Endothelial cell (in vitro differentiated cells): ENCODE measurements at regions not wholly inside any gene's neighbourhood (a gene's known extent, or its start where the extent isn't known, plus 50 kb on each side); places are given as distances from the start of the nearest gene placed in this dataset.

Experiments
- DNase-seq: peaks from one replicate; pipeline ENCODE4 v3.0.0; 2021; ENCODE audit warnings: low spot score
- H3K27ac Mint-ChIP-seq: one replicate; pipeline ENCODE4 v1.8.0; 2021; ENCODE audit warnings: mixed read lengths, inconsistent platforms; ENCODE audit not compliant: unreplicated experiment
- H3K27me3 Mint-ChIP-seq: one replicate; pipeline ENCODE4 v1.8.0; 2021; ENCODE audit warnings: mild to moderate bottlenecking, moderate library complexity, mixed read lengths, inconsistent platforms; ENCODE audit not compliant: unreplicated experiment
- H3K36me3 Mint-ChIP-seq: one replicate; pipeline ENCODE4 v1.8.0; 2021; ENCODE audit warnings: mild to moderate bottlenecking, low read depth, mixed read lengths, inconsistent platforms; ENCODE audit not compliant: unreplicated experiment
- H3K4me1 Mint-ChIP-seq: one replicate; pipeline ENCODE4 v1.8.0; 2021; ENCODE audit warnings: mild to moderate bottlenecking, mixed read lengths, inconsistent platforms; ENCODE audit not compliant: unreplicated experiment
- H3K4me3 Mint-ChIP-seq: one replicate; pipeline ENCODE4 v1.8.0; 2021; ENCODE audit warnings: mild to moderate bottlenecking, mixed read lengths, inconsistent platforms; ENCODE audit not compliant: unreplicated experiment
- H3K9me3 Mint-ChIP-seq: one replicate; pipeline ENCODE4 v1.8.0; 2021; ENCODE audit warnings: mixed read lengths, inconsistent platforms; ENCODE audit not compliant: unreplicated experiment
- TF ChIP-seq, protein P1 (sequence below): fragments of 200-600 bp; sonication (generic); IDR thresholded peaks from one replicate; pipeline ENCODE4 v1.5.0; 2021; ENCODE audit warnings: antibody characterized with exemption; ENCODE audit not compliant: unreplicated experiment

DNA sequence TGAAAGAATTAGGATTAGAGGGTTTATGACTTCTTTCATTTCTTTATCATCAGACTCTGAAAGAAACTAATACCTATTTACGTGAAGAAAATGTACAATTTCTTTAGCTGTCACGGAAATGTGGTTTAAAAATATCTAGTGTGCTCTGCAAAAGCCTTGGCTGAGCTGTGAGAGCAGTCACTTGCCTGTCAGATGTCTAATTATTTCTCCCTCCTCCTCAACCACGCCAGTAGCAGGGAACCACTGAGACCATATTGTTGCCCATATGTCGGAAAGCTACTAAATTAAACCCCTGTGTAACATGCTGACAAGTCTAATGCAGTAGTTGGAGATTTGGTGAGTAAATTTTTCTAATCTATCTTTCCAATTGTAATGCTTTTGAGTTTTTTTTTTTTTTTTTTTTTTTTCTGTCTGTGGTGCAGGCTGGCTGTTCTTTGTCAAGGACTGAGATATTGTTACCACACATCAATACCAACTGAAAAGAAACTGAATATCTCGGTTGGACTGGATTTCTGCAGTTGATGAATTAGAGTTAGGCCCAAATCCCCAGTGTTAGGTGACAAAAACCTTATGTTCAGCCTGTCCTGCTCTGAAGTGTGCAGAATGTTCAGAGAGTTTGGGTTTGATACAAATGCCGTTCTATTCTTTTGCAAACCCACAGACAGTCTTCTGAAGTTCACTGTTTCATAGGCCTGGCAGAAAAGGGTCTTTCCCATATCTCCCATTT lies 302.9 kb upstream of the SYNCRIP start:
- no peaks in the 10 kb centered on the region for H3K9me3 Mint-ChIP-seq
- no peak overlapping the region for H3K27ac Mint-ChIP-seq

DNA sequence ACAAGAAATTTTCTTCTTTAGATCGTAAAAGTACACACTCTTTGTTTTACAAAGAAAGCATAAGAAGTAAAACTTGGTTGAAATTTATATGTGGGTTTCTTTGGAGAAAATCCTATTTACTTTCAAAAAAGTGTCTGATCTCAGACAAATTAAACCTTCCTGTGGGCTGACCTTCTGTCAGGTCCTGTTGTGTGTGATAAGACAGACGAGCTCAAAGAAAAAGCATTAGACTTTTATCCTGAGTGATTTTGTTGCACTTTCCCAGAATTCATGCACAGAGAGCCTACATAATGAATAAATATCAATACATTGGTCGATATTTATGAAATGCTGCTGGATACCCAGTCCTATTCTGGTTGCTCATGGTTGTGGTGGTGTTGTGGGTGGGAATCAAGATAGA lies 302.1 kb upstream of the SYNCRIP start:
- Mint-ChIP-seq H3K4me3 (no peak overlapping the region), H3K27me3 (no peaks in the 10 kb centered on the region), H3K9me3 (no peaks in the 10 kb centered on the region), H3K27ac (no peak overlapping the region), H3K4me1 (no peaks in the 10 kb centered on the region), H3K36me3 (no peaks in the 10 kb centered on the region)
- TF ChIP-seq, protein P1, sequence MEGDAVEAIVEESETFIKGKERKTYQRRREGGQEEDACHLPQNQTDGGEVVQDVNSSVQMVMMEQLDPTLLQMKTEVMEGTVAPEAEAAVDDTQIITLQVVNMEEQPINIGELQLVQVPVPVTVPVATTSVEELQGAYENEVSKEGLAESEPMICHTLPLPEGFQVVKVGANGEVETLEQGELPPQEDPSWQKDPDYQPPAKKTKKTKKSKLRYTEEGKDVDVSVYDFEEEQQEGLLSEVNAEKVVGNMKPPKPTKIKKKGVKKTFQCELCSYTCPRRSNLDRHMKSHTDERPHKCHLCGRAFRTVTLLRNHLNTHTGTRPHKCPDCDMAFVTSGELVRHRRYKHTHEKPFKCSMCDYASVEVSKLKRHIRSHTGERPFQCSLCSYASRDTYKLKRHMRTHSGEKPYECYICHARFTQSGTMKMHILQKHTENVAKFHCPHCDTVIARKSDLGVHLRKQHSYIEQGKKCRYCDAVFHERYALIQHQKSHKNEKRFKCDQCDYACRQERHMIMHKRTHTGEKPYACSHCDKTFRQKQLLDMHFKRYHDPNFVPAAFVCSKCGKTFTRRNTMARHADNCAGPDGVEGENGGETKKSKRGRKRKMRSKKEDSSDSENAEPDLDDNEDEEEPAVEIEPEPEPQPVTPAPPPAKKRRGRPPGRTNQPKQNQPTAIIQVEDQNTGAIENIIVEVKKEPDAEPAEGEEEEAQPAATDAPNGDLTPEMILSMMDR, result no peak
- no peak for DNase-seq

More for the DNA sequence above, 302.9 kb upstream of the SYNCRIP start:
- Mint-ChIP-seq H3K36me3 (no peaks in the 10 kb centered on the region), H3K4me3 (no peak overlapping the region), H3K27me3 (no peaks in the 10 kb centered on the region), H3K4me1 (no peaks in the 10 kb centered on the region)
- TF ChIP-seq, protein P1, result no peak
- no peak for DNase-seq

DNA sequence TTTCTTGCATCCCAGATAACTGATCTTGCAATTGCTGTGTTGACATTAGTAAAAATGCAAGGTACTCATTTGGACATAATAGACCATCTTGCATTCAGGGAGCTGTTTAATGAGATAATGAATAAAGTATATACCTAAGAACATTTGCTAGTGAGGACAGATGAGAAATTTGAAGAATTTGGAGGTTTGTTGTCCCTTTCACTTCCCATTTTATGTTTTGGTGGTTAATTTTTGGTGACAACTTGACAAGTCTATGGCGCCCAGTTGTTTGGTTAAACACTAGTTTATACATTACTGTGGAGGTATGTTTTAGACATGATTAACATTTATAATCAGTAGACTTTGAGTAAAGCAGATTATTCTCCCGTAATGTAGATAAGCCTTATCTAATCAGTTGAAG lies 300.2 kb upstream of the SYNCRIP start:
- TF ChIP-seq, protein P1, result no peak

DNA sequence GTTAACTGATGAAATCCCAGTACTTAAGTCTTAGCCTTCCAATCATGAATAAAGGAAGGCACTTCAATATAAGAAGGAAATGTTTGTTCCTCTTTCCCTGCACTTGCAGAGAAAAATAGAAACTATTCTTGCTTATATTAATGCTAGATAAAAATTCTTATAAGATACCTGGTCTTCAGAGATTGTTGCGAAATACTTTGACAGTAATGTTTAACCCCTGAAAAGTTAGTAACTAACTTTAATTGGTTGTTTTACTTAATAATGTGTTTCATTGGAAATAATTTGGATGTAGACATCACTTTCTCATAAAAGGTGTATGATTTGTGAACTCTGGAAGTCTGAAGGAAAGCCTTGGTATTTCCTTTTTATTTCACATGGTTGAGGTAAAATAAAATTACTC lies 294.2 kb upstream of the SYNCRIP start:
- Mint-ChIP-seq H3K27me3 (peaks cover 2% of the 10 kb centered on the region), H3K4me3 (no peak overlapping the region), H3K36me3 (no peaks in the 10 kb centered on the region), H3K27ac (no peak overlapping the region), H3K4me1 (no peaks in the 10 kb centered on the region), H3K9me3 (peaks cover 5% of the 10 kb centered on the region)
- TF ChIP-seq, protein P1, result no peak
- no peak for DNase-seq

More for the DNA sequence above, 300.2 kb upstream of the SYNCRIP start:
- Mint-ChIP-seq H3K36me3 (no peaks in the 10 kb centered on the region), H3K4me3 (no peak overlapping the region), H3K27ac (no peak overlapping the region), H3K9me3 (no peaks in the 10 kb centered on the region), H3K4me1 (no peaks in the 10 kb centered on the region), H3K27me3 (no peaks in the 10 kb centered on the region)
- no peak for DNase-seq

DNA sequence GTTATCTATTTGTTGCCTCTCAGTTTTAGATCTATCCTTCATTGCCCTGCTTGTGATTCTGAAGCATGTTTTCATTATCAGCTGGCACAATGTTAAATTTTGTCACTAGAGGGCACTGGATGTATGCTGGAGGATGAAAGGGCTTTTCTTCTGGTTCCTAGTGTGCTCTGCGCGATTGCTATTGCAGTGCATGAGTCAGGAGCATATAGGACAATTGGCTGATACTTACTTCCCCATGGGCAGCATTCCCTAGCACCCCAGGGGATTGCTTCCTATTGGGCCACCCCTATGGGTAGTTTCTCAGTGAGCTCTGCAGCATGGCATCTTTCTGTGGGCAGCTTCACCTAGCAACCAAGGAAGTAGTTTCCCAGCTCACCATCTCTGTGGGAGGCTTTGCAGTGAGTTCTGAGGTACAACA lies 280.3 kb upstream of the SYNCRIP start:
- no peak overlapping the region for H3K4me3 Mint-ChIP-seq
- TF ChIP-seq, protein P1, result peak; percentile 49
- H3K27me3 Mint-ChIP-seq, result no peaks in the 10 kb centered on the region
- H3K4me1 Mint-ChIP-seq, result no peaks in the 10 kb centered on the region
- no peaks in the 10 kb centered on the region for H3K9me3 Mint-ChIP-seq
- no peaks in the 10 kb centered on the region for H3K36me3 Mint-ChIP-seq
- DNase-seq, result peak; percentile 52
- H3K27ac Mint-ChIP-seq, result no peak overlapping the region
